ENCODE measurements at regions not wholly inside any gene's neighbourhood (a gene's known extent, or its start where the extent isn't known, plus 50 kb on each side); places are given as distances from the start of the nearest gene placed in this dataset.
"Not testable (repeated sequence)": the region's sequence is repeated elsewhere in the genome, so short reads cannot be mapped to it uniquely, and the experiment has no call there.

- H3K27me3 Mint-ChIP-seq = no peaks in the 10 kb centered on the region
- Histone ChIP-seq H3K4me1 (ENCODE audit: control insufficient read depth in 1 of 2, extremely low read depth in 1 of 2, insufficient read depth in 2 of 2, low read length in 2 of 2) (no peaks in the 10 kb centered on the region), H3K4me3 (ENCODE audit: control insufficient read depth in 1 of 2, extremely low read depth in 1 of 2, low read length in 1 of 2) (no peak overlapping the region), H3K27ac (ENCODE audit: low read length) (no peak overlapping the region), H3K27me3 (replicated peaks in 1 of 2; ENCODE audit: control insufficient read depth in 2 of 2, extremely low read depth in 1 of 2, insufficient read depth in 2 of 2, low read length in 1 of 2) (no peaks in the 10 kb centered on the region), H3K36me3 (ENCODE audit: control insufficient read depth in 2 of 2, extremely low read depth in 1 of 2, insufficient read depth in 1 of 2, low read length in 1 of 2) (no peaks in the 10 kb centered on the region), H3K9me3 (peaks cover 2% of the 10 kb centered on the region)
- CTCF ChIA-PET = no interaction called here
- no peak overlapping the region for H3K4me3 Mint-ChIP-seq
- H3K4me1 Mint-ChIP-seq = no peaks in the 10 kb centered on the region
- POLR2A ChIA-PET = no interaction called here
- no peak overlapping the region for H3K27ac Mint-ChIP-seq
- DNase-seq (no peak), ATAC-seq (replicated peaks in 1 of 4) (no peak)
- H3K9me3 Mint-ChIP-seq = peaks cover 4 to 22% (median 21%) of the 10 kb centered on the region in 3 donors
- no peaks in the 10 kb centered on the region for H3K36me3 Mint-ChIP-seq
- 76% methylated on average over 4 of the region's 6 CpGs for WGBS (ENCODE audit: insufficient coverage)
Observed at GRCh38 chr1:105626276-105626987, 1430.0 kb upstream of the PRMT6 start.

- not testable (repeated sequence) for DNase-seq
Observed at GRCh38 chr1:105631153-105631744, 1425.2 kb upstream of the PRMT6 start.

GRCh38 chr1:105632342-105633196, 1423.9 kb upstream of the PRMT6 start:
- CTCF ChIA-PET = no interaction called here
- H3K4me1 Mint-ChIP-seq = no peaks in the 10 kb centered on the region
- Histone ChIP-seq H3K9me3 (no peaks in the 10 kb centered on the region), H3K27ac (ENCODE audit: low read length) (no peak overlapping the region), H3K4me1 (ENCODE audit: control insufficient read depth in 1 of 2, extremely low read depth in 1 of 2, insufficient read depth in 2 of 2, low read length in 2 of 2) (no peaks in the 10 kb centered on the region), H3K4me3 (ENCODE audit: control insufficient read depth in 1 of 2, extremely low read depth in 1 of 2, low read length in 1 of 2) (no peak overlapping the region), H3K36me3 (ENCODE audit: control insufficient read depth in 2 of 2, extremely low read depth in 1 of 2, insufficient read depth in 1 of 2, low read length in 1 of 2) (no peaks in the 10 kb centered on the region), H3K27me3 (replicated peaks in 1 of 2; ENCODE audit: control insufficient read depth in 2 of 2, extremely low read depth in 1 of 2, insufficient read depth in 2 of 2, low read length in 1 of 2) (no peaks in the 10 kb centered on the region)
- no peak for ATAC-seq (replicated peaks in 1 of 4)
- H3K9me3 Mint-ChIP-seq = peaks cover 0 to 27% (median 20%) of the 10 kb centered on the region in 3 donors
- 75% methylated on average over 12 of the region's 14 CpGs for WGBS (ENCODE audit: insufficient coverage)
- H3K4me3 Mint-ChIP-seq = no peak overlapping the region
- H3K27ac Mint-ChIP-seq = no peak overlapping the region
- no peak for DNase-seq
- POLR2A ChIA-PET = no interaction called here
- no peaks in the 10 kb centered on the region for H3K36me3 Mint-ChIP-seq
- H3K27me3 Mint-ChIP-seq = no peaks in the 10 kb centered on the region

More at GRCh38 chr1:105631153-105631744, 1425.2 kb upstream of the PRMT6 start:
- H3K9me3 ChIP-seq; H3K27ac Mint-ChIP-seq; H3K4me3 Mint-ChIP-seq; POLR2A ChIA-PET; H3K27ac ChIP-seq (ENCODE audit: low read length); CTCF ChIA-PET; H3K36me3 ChIP-seq (ENCODE audit: control insufficient read depth in 2 of 2, extremely low read depth in 1 of 2, insufficient read depth in 1 of 2, low read length in 1 of 2); H3K4me3 ChIP-seq (ENCODE audit: control insufficient read depth in 1 of 2, extremely low read depth in 1 of 2, low read length in 1 of 2); H3K36me3 Mint-ChIP-seq; H3K27me3 ChIP-seq (replicated peaks in 1 of 2; ENCODE audit: control insufficient read depth in 2 of 2, extremely low read depth in 1 of 2, insufficient read depth in 2 of 2, low read length in 1 of 2); H3K4me1 ChIP-seq (ENCODE audit: control insufficient read depth in 1 of 2, extremely low read depth in 1 of 2, insufficient read depth in 2 of 2, low read length in 2 of 2); H3K27me3 Mint-ChIP-seq; ATAC-seq (replicated peaks in 1 of 4); H3K4me1 Mint-ChIP-seq: not testable (repeated sequence)
- WGBS (ENCODE audit: insufficient coverage) = 96% methylated on average over 16 of the region's 36 CpGs
- H3K9me3 Mint-ChIP-seq = peaks cover 0 to 23% (median 20%) of the 10 kb centered on the region in 3 donors

GRCh38 chr1:105636052-105636451, 1420.4 kb upstream of the PRMT6 start:
- no peaks in the 10 kb centered on the region for H3K36me3 Mint-ChIP-seq
- DNase-seq (no peak), ATAC-seq (replicated peaks in 1 of 4) (no peak)
- Histone ChIP-seq H3K36me3 (ENCODE audit: control insufficient read depth in 2 of 2, extremely low read depth in 1 of 2, insufficient read depth in 1 of 2, low read length in 1 of 2) (no peaks in the 10 kb centered on the region), H3K27ac (ENCODE audit: low read length) (no peak overlapping the region), H3K27me3 (replicated peaks in 1 of 2; ENCODE audit: control insufficient read depth in 2 of 2, extremely low read depth in 1 of 2, insufficient read depth in 2 of 2, low read length in 1 of 2) (no peaks in the 10 kb centered on the region), H3K9me3 (no peaks in the 10 kb centered on the region), H3K4me3 (ENCODE audit: control insufficient read depth in 1 of 2, extremely low read depth in 1 of 2, low read length in 1 of 2) (no peak overlapping the region), H3K4me1 (ENCODE audit: control insufficient read depth in 1 of 2, extremely low read depth in 1 of 2, insufficient read depth in 2 of 2, low read length in 2 of 2) (no peaks in the 10 kb centered on the region)
- no peaks in the 10 kb centered on the region for H3K27me3 Mint-ChIP-seq
- ChIA-PET CTCF (no interaction called here), POLR2A (no interaction called here)
- peaks cover 0 to 39% (median 29%) of the 10 kb centered on the region in 3 donors for H3K9me3 Mint-ChIP-seq
- no peaks in the 10 kb centered on the region for H3K4me1 Mint-ChIP-seq
- no peak overlapping the region for H3K27ac Mint-ChIP-seq
- H3K4me3 Mint-ChIP-seq = no peak overlapping the region
- 67% methylated on average over 1 of the region's 2 CpGs for WGBS (ENCODE audit: insufficient coverage)

- H3K4me1 ChIP-seq (ENCODE audit: control insufficient read depth in 1 of 2, extremely low read depth in 1 of 2, insufficient read depth in 2 of 2, low read length in 2 of 2) = no peaks in the 10 kb centered on the region
- ATAC-seq (replicated peaks in 1 of 4) (no peak), DNase-seq (no peak)
- Mint-ChIP-seq H3K4me1 (no peaks in the 10 kb centered on the region), H3K27me3 (no peaks in the 10 kb centered on the region), H3K4me3 (no peak overlapping the region), H3K36me3 (no peaks in the 10 kb centered on the region), H3K9me3 (peaks cover 9 to 46% (median 17%) of the 10 kb centered on the region in 3 donors), H3K27ac (no peak overlapping the region)
- no peaks in the 10 kb centered on the region for H3K27me3 ChIP-seq (replicated peaks in 1 of 2; ENCODE audit: control insufficient read depth in 2 of 2, extremely low read depth in 1 of 2, insufficient read depth in 2 of 2, low read length in 1 of 2)
- POLR2A ChIA-PET = no interaction called here
- H3K4me3 ChIP-seq (ENCODE audit: control insufficient read depth in 1 of 2, extremely low read depth in 1 of 2, low read length in 1 of 2) = no peak overlapping the region
- H3K36me3 ChIP-seq (ENCODE audit: control insufficient read depth in 2 of 2, extremely low read depth in 1 of 2, insufficient read depth in 1 of 2, low read length in 1 of 2) = no peaks in the 10 kb centered on the region
- CTCF ChIA-PET = no interaction called here
- no peak overlapping the region for H3K27ac ChIP-seq (ENCODE audit: low read length)
- no CpG with 5 or more reads among the region's 1 CpG for WGBS (ENCODE audit: insufficient coverage)
- no peaks in the 10 kb centered on the region for H3K9me3 ChIP-seq
Observed at GRCh38 chr1:105641407-105641806, 1415.1 kb upstream of the PRMT6 start.

GRCh38 chr1:105652109-105652508, 1404.4 kb upstream of the PRMT6 start:
- no peaks in the 10 kb centered on the region for H3K36me3 ChIP-seq (ENCODE audit: control insufficient read depth in 2 of 2, extremely low read depth in 1 of 2, insufficient read depth in 1 of 2, low read length in 1 of 2)
- no peaks in the 10 kb centered on the region for H3K36me3 Mint-ChIP-seq
- WGBS (ENCODE audit: insufficient coverage) = no CpG with 5 or more reads among the region's 1 CpG
- H3K9me3 ChIP-seq = no peaks in the 10 kb centered on the region
- no peaks in the 10 kb centered on the region for H3K4me1 Mint-ChIP-seq
- H3K27ac Mint-ChIP-seq = no peak overlapping the region
- ChIA-PET POLR2A (no interaction called here), CTCF (no interaction called here)
- no peak overlapping the region for H3K27ac ChIP-seq (ENCODE audit: low read length)
- peaks cover 0 to 22% (median 14%) of the 10 kb centered on the region in 3 donors for H3K9me3 Mint-ChIP-seq
- no peaks in the 10 kb centered on the region for H3K4me1 ChIP-seq (ENCODE audit: control insufficient read depth in 1 of 2, extremely low read depth in 1 of 2, insufficient read depth in 2 of 2, low read length in 2 of 2)
- no peak overlapping the region for H3K4me3 ChIP-seq (ENCODE audit: control insufficient read depth in 1 of 2, extremely low read depth in 1 of 2, low read length in 1 of 2)
- no peak for DNase-seq
- no peaks in the 10 kb centered on the region for H3K27me3 ChIP-seq (replicated peaks in 1 of 2; ENCODE audit: control insufficient read depth in 2 of 2, extremely low read depth in 1 of 2, insufficient read depth in 2 of 2, low read length in 1 of 2)
- no peaks in the 10 kb centered on the region for H3K27me3 Mint-ChIP-seq
- H3K4me3 Mint-ChIP-seq = no peak overlapping the region
- no peak for ATAC-seq (replicated peaks in 1 of 4)
